Ramos (cell line): ENCODE measurements at regions not wholly inside any gene's neighbourhood (a gene's known extent, or its start where the extent isn't known, plus 50 kb on each side); places are given as distances from the start of the nearest gene placed in this dataset.

ENCODE experiments used
- in situ Hi-C: fragments of 300-500 bp; cut with MboI; formaldehyde crosslinking; loops from one replicate; pipeline ENCODE4 v1.14.3; 2022; ENCODE audit warnings: low sequenced_read_pairs; ENCODE audit not compliant: unreplicated experiment

GRCh38 chr15:26144836-26145235 lies 281.7 kb upstream of the ATP10A start:
- in situ Hi-C loops = no loop called here

GRCh38 chr15:26143221-26143620 lies 280.1 kb upstream of the ATP10A start:
- in situ Hi-C loops = no loop called here

- in situ Hi-C loops = no loop called here
These were observed 271.7 kb upstream of the ATP10A start for GRCh38 chr15:26134812-26135211.

GRCh38 chr15:26134152-26134551 lies 271.0 kb upstream of the ATP10A start:
- in situ Hi-C loops = no loop called here

- in situ Hi-C loops = no loop called here
These were observed 269.7 kb upstream of the ATP10A start for GRCh38 chr15:26132811-26133210.

- in situ Hi-C loops = no loop called here
These were observed 266.7 kb upstream of the ATP10A start for GRCh38 chr15:26129852-26130251.

- in situ Hi-C loops = no loop called here
These were observed 265.5 kb upstream of the ATP10A start for GRCh38 chr15:26128611-26129140.

GRCh38 chr15:26126819-26127387 lies 263.8 kb upstream of the ATP10A start:
- in situ Hi-C loops = no loop called here

GRCh38 chr15:26126070-26126469 lies 262.9 kb upstream of the ATP10A start:
- in situ Hi-C loops = no loop called here

GRCh38 chr15:26125664-26126063 lies 262.5 kb upstream of the ATP10A start:
- in situ Hi-C loops = no loop called here

- in situ Hi-C loops = loop anchor here (10.0 kb wide), 1 partner anchor 55 kb away; no protein-coding TSS in a partner anchor
These were observed 256.2 kb upstream of the ATP10A start for GRCh38 chr15:26119322-26119721.

GRCh38 chr15:26115229-26115943 lies 252.3 kb upstream of the ATP10A start:
- in situ Hi-C loops = loop anchor here (10.0 kb wide), 1 partner anchor 59 kb away; no protein-coding TSS in a partner anchor

GRCh38 chr15:26114128-26114527 lies 251.0 kb upstream of the ATP10A start:
- in situ Hi-C loops = loop anchor here (10.0 kb wide), 1 partner anchor 61 kb away; no protein-coding TSS in a partner anchor

- in situ Hi-C loops = loop anchor here (10.0 kb wide), 1 partner anchor 62 kb away; no protein-coding TSS in a partner anchor
These were observed 250.2 kb upstream of the ATP10A start for GRCh38 chr15:26113296-26113695.

- in situ Hi-C loops = no loop called here
These were observed 246.1 kb upstream of the ATP10A start for GRCh38 chr15:26109203-26109602.

- in situ Hi-C loops = no loop called here
These were observed 243.4 kb upstream of the ATP10A start for GRCh38 chr15:26106556-26106955.

- in situ Hi-C loops = no loop called here
These were observed 239.9 kb upstream of the ATP10A start for GRCh38 chr15:26103002-26103404.

GRCh38 chr15:26102365-26102764 lies 239.2 kb upstream of the ATP10A start:
- in situ Hi-C loops = no loop called here

GRCh38 chr15:26101443-26101842 lies 238.3 kb upstream of the ATP10A start:
- in situ Hi-C loops = no loop called here

- in situ Hi-C loops = no loop called here
These were observed 235.7 kb upstream of the ATP10A start for GRCh38 chr15:26098801-26099200.

- in situ Hi-C loops = no loop called here
These were observed 234.1 kb upstream of the ATP10A start for GRCh38 chr15:26097216-26097615.

- in situ Hi-C loops = no loop called here
These were observed 233.5 kb upstream of the ATP10A start for GRCh38 chr15:26096581-26096980.
